ENCODE measurements at regions not wholly inside any gene's neighbourhood (a gene's known extent, or its start where the extent isn't known, plus 50 kb on each side); places are given as distances from the start of the nearest gene placed in this dataset.

GRCh38 chr13:82749551-82749950 lies 1132.7 kb downstream of the SLITRK1 start:
- no peak for TF ChIP-seq EZH2 (IDR thresholded peaks at IDR 0.05; ENCODE audit: low read length, unreplicated experiment)
- no peak for TF ChIP-seq CTCF (conservative IDR thresholded peaks at IDR 0.05; ENCODE audit: low read depth, low read length)
